Cardiac muscle cell (in vitro differentiated cells and primary cell): ENCODE measurements at regions not wholly inside any gene's neighbourhood (a gene's known extent, or its start where the extent isn't known, plus 50 kb on each side); places are given as distances from the start of the nearest gene placed in this dataset.

Experiments
- DNase-seq, 2 donors: peaks; one replicate each; pipeline versions ENCODE4 v3.0.0 to v3.0.0-alpha.2; 2010 to 2017; ENCODE audit warnings: low read depth in 1 of 2, low spot score in 1 of 2
- H3K27ac ChIP-seq: fragments of 200-600 bp; sonication (generic); 2 replicates; pipeline ENCODE4 v1.5.1; 2016
- H3K27me3 ChIP-seq: fragments of 200-600 bp; sonication (generic); 2 replicates; pipeline ENCODE4 v1.6.0; 2016; ENCODE audit warnings: control low read depth
- H3K36me3 ChIP-seq: fragments of 200-600 bp; sonication (generic); 2 replicates; pipeline ENCODE4 v1.5.1; 2016; ENCODE audit warnings: control low read depth
- H3K4me1 ChIP-seq: fragments of 200-600 bp; sonication (generic); 2 replicates; pipeline ENCODE4 v1.8.1; 2017; ENCODE audit warnings: low read depth, mild to moderate bottlenecking, mixed run types
- H3K4me3 ChIP-seq: fragments of 200-600 bp; sonication (generic); 2 replicates; pipeline ENCODE4 v1.5.1; 2016; ENCODE audit warnings: mild to moderate bottlenecking
- H3K9me3 ChIP-seq: fragments of 200-600 bp; sonication (generic); 2 replicates; pipeline ENCODE4 v1.5.1; 2017; ENCODE audit warnings: low read depth, mild to moderate bottlenecking, control low read depth
- CTCF ChIP-seq: IDR thresholded peaks from 2 replicates; pipeline ENCODE4 v1.5.1; 2012; ENCODE audit warnings: low read depth, mild to moderate bottlenecking, low read length

GRCh38 chr13:50128428-50128931, 113.2 kb downstream of the KCNRG start:
- peaks cover 14% of the 10 kb centered on the region for H3K4me1 ChIP-seq
- no peak overlapping the region for H3K27ac ChIP-seq
- DNase-seq, result peak in 1 of 2 donors; percentile 3
- no peak for TF ChIP-seq CTCF
- H3K4me3 ChIP-seq, result no peak overlapping the region
- H3K9me3 ChIP-seq, result no peaks in the 10 kb centered on the region
- peaks cover 79% of the 10 kb centered on the region for H3K27me3 ChIP-seq
- H3K36me3 ChIP-seq, result no peaks in the 10 kb centered on the region

GRCh38 chr13:50129081-50129705, 113.9 kb downstream of the KCNRG start:
- Histone ChIP-seq H3K9me3 (no peaks in the 10 kb centered on the region), H3K4me3 (no peak overlapping the region), H3K27me3 (peaks cover 86% of the 10 kb centered on the region), H3K36me3 (no peaks in the 10 kb centered on the region), H3K27ac (no peak overlapping the region), H3K4me1 (peaks cover 14% of the 10 kb centered on the region)
- TF ChIP-seq CTCF, result no peak
- peak in 1 of 2 donors; percentile 3 for DNase-seq

- DNase-seq, result peak; percentile 7 to 27
- no peaks in the 10 kb centered on the region for H3K9me3 ChIP-seq
- no peak for TF ChIP-seq CTCF
- H3K4me3 ChIP-seq, result peak overlapping the region; percentile 9
- peaks cover 91% of the 10 kb centered on the region for H3K27me3 ChIP-seq
- H3K36me3 ChIP-seq, result no peaks in the 10 kb centered on the region
- no peak overlapping the region for H3K27ac ChIP-seq
- peaks cover 14% of the 10 kb centered on the region for H3K4me1 ChIP-seq
Observed at GRCh38 chr13:50129706-50130122, 114.5 kb downstream of the KCNRG start.

- Histone ChIP-seq H3K36me3 (no peaks in the 10 kb centered on the region), H3K27ac (no peak overlapping the region), H3K27me3 (peaks cover 97% of the 10 kb centered on the region), H3K9me3 (no peaks in the 10 kb centered on the region), H3K4me3 (peak overlapping the region; percentile 9), H3K4me1 (peaks cover 14% of the 10 kb centered on the region)
- TF ChIP-seq CTCF, result no peak
- peak; percentile 41 to 61 for DNase-seq
Observed at GRCh38 chr13:50130123-50130946, 115.1 kb downstream of the KCNRG start.

- H3K4me1 ChIP-seq, result peaks cover 12% of the 10 kb centered on the region
Observed at GRCh38 chr13:50131920-50132903, 117.0 kb downstream of the KCNRG start.

More at GRCh38 chr13:50131920-50132903, 117.0 kb downstream of the KCNRG start:
- peak; percentile 4 to 18 for DNase-seq
- no peaks in the 10 kb centered on the region for H3K36me3 ChIP-seq
- H3K27me3 ChIP-seq, result peaks cover 96% of the 10 kb centered on the region
- no peak overlapping the region for H3K4me3 ChIP-seq
- H3K9me3 ChIP-seq, result no peaks in the 10 kb centered on the region
- TF ChIP-seq CTCF, result no peak
- no peak overlapping the region for H3K27ac ChIP-seq
